ENCODE measurements at regions not wholly inside any gene's neighbourhood (a gene's known extent, or its start where the extent isn't known, plus 50 kb on each side); places are given as distances from the start of the nearest gene placed in this dataset.
"Not testable (repeated sequence)": the region's sequence is repeated elsewhere in the genome, so short reads cannot be mapped to it uniquely, and the experiment has no call there.

GRCh38 chr4:4045823-4046222 is 180.9 kb downstream of the OTOP1 start:
- TF ChIP-seq CTCF, POLR2A (IDR thresholded peaks at IDR 0.05): not testable (repeated sequence)
